ENCODE measurements at regions not wholly inside any gene's neighbourhood (a gene's known extent, or its start where the extent isn't known, plus 50 kb on each side); places are given as distances from the start of the nearest gene placed in this dataset.
"Not testable (repeated sequence)": the region's sequence is repeated elsewhere in the genome, so short reads cannot be mapped to it uniquely, and the experiment has no call there.

DNA sequence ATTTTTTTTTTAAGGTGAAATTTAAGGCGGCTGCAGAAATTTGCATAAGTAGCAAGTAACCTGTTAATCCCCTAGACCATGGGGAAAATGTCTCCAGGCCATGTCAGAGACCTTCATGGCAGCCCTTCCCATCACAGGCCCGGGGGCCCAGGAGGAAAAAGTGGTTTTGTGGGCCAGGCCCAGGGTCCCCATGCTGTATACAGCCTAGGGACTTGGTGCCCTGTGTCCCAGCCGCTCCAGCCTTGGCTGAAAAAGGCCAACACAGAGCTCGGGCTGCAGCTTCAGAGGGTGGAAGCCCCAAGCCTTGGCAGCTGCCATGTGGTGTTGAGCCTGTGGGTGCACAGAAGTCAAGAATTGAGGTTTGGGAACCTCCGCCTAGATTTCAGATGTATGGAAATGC is 218.3 kb downstream of the KCNRG start:
- not testable (repeated sequence) for DNase-seq

DNA sequence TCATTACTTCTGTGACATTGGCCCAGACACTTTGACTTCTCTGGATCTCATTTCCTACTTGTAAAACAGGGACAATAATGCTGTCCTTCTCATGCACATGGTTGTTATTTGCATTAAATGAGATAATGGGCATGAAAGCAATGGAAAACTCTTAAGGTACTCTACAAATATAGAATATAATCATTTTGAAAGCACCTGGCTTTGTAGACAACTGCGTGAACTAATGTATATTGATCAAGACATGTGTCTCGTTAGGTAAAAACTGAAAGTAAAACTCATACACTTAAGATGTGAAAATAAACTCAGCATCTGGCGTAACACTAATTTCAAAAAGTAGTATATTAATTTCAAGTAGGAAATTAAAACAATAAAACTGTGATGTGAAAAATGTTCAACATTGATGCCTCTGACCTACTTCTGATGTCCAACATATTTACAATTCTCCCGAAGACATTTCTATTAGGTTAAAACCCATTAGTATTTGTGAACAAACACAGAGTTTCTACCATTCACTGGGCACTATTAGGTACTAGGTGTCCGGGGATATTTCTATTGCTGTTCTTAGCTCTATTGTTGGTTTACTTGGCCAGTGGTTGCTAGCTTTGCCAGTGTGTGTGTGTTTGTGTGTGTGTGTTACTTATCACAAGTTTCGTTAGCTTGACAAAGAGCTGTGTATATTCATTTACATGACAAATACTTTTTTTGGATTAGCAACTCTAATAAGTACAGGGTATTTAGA is 220.5 kb downstream of the KCNRG start:
- DNase-seq: peak in 1 of 2 donors; percentile 43

DNA sequence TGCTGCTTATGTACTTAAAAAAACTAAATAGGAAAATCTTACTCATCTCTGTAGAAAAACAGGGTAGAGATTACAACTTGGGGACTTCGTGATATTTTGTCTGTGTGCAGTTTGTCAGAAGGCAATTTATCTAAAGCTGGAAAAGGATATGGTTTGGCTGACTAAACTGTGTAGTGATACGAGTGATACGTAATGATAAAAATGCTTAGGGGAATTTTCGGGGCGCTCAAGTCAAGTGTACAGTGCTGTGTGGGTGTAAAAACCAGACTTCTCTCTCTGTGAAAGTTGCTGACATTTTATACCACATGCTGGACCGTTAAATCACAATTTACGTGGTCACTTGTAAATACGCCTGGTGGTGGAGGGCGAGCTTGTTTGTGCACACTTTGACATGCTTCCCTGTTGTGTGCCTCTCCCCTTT is 221.7 kb downstream of the KCNRG start:
- peak; percentile 34 to 80 for DNase-seq

DNA sequence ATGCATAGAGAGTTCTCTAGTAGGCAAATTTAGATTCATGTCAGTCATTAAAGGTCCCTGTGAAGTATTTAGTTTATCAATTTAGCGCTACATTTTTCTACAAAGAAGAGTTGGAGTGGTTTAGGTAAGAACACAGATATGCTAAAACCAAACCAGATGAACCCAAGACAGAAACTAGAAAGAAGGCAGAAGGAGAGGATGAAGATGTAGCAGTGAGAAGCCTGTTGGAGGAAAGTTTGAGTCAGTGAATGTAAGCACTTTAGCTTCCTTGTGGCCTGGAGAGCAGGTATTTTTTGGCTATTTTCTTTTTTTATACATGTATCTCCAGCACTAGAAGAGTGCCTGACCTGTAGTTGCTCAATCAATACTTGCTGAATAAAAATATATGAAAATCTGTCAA is 223.7 kb downstream of the KCNRG start:
- no peak for DNase-seq

DNA sequence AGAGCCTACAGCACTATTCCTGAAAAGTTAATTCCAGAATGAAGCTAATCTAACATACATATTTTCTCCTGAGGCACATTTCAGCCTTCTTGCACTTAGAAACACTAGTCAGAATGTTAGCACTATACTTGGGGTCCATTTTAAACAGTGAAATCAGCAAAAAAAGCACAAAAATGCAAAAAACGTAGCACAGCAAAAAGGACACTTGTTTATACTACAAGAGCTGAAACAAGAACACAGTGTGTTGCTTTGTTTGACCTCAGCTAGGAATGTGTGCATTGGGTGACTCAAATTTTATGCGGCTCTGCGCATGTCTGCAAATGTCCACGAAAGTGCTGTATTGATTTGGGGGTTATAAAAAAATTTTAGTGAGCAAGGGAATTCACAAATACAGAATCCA is 226.2 kb downstream of the KCNRG start:
- DNase-seq: no peak

DNA sequence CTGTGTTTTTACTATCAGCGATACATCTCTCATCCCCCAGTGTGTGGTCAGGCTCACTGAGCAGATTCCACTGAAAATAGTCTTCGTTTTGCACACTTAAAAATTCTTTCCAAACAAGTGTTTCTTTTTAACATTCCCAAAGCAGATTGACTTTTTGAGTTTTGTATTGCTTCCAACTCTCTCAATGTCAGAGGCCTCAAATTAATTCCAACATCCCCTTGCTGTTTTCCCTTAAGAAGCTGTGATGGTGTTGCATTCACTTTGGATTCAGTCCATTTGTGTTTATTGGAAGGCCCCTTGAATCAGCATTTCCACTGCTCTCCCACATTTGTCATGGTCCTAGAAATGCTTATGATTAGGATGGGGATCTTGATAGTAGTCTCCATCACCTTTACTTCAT is 228.7 kb downstream of the KCNRG start:
- no peak for DNase-seq

DNA sequence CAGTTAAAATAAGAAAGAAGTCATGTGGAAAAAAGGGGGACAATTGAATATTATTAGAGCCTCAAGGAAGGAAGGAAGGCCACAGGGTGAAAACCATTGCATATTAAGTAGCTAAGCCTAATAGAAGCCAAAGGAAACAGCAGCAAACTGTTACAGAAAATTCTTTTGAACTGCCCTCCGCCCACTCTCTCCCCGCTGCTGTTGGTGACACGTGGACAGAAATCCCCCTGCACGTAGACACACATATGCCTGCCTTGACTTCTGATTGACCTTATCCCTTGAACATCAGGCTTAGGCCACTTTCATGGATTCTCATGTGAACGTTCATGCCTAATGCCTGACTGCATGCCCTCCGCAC is 229.1 kb downstream of the KCNRG start:
- no peak for DNase-seq

DNA sequence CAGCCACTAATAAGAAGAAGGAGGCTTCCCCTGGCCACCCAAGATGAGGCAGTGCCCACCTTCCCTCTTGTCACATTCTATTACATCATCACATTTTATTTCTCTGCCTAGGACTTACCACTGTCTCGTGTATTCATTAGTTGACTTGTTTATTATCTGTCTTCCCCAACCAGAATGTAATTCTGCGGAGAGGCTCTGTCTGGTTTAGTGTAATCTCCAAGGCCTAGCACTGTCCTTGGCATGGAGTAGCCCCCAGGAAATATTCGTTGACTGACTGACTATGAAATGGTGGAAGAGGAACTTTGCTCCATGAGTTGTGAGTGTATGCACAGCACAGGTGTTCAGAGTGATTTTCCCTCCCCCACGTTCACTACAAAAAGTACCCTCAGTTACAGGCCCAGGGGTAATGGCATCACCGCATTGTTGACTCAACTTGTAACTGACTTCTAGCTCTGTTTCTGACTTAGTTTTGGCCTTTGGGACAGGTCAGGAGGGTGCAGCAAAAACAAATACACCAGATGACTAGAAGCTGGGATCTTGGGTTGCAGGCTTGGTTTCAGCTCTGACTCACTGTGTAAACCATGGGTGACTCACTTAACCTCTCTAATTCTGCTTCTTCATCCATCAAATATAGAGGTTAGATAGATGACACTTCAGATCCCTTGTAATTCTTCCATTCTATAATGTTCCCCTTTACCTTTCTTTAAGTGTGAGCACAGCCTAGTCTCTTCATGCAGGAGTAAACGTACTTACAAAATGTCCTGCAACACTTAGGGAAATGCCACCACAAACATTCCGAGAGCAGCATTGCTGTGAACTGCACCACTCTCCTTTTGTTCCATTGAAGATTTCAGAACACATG is 229.7 kb downstream of the KCNRG start:
- peak in 1 of 2 donors; percentile 43 for DNase-seq

DNA sequence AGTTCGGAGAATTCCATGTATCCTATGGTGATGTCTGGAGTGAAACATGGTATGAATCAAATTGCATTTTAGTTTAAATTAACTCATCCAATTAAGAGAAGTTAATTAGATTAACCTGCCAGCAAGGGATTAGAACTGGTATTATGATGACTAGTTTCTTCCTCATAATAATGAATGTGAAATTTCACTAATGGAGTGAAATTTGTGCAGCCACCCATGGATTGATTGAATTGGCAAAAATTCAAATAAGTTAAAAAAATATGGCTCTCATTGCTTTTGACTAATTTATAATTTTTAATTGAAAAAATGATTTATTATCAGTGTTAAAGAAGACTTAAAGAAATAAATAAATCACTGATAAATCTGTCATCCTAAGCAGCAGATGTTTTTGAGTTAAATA is 232.0 kb downstream of the KCNRG start:
- DNase-seq: no peak

DNA sequence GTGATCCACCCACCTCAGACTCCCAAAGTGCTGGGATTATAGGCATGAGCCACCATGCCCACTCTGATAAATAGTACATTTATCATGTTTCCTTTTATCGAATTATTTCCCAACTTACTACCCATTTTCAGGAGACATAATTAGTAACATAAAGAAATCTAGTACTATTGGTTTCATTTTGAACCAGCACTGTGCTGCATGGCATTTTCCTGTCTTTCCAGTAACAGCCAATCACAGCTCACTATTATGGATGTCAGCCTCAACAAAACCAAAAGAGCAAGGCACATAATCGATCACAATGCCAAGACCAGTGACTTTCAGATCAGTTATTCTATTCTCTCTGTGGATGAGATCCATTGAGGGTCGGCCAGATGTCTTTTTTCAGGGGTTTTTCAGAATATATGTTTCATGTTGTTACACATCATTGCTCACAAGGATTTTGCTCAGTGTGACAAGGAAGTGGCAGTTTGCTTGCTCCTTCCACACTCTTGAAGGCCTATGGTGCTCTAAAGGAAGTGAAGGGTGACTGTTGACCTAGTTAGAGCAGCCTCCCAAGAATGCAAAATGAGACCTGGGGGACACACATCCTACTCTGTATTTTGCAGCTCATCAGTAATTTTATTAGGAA is 233.4 kb downstream of the KCNRG start:
- peak in 1 of 2 donors; percentile 45 for DNase-seq

DNA sequence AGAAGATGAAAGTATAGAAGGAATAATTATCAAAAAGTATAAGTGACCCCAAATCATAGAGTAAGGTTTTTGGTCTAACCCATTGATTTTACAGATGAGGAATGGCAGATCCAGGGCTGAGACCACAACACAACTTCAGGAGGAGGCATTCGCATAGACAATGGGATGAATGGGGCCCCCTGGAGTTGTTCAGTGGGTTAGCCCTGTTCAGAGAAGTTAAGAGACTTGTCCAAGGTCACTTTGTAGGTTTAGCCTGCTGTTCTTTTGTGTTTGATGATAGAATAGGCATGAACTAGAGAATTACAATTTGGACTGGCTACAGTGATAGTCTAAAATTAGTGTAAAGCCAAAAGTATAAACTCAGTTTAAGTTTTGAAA is 233.9 kb downstream of the KCNRG start:
- no peak for DNase-seq

DNA sequence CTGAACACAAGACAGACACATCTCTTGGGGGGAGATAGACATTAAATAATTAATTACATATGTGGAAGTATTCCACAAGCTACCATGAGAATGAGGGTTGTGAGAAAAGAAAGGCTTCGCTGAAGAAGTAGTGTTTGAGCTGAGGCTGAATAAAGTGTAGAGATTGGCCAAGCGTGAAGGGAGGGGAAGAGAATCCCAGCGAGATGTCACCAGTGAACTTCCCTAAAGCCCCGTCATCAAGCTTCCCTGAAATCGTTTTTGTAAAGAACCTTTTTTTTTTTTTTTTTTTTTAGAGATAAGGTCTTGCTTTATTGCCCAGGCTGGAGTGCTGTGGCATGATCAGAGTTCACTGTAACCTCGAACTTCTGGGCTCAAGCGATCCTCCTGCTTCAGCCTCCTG is 235.2 kb downstream of the KCNRG start:
- peak in 1 of 2 donors; percentile 32 for DNase-seq

DNA sequence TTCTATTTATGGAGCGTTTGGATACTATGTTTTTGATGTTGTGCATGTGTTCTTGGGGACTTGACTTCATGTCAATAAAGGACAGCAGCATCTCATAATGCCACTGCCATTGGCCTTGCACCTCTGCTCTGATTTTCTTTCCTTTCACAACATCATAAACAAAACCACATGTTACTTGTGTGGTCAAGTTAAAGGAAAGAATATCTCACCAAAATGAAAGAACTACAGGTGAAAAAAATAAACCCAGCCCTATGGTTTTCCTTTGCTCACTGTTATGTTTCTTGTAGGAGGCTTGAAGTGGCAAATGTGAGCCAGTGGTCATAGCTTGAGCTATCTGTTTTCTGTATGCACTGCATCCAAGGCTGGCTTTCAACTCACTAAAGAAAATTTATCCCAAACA is 240.4 kb downstream of the KCNRG start:
- peak in 1 of 2 donors; percentile 47 for DNase-seq

DNA sequence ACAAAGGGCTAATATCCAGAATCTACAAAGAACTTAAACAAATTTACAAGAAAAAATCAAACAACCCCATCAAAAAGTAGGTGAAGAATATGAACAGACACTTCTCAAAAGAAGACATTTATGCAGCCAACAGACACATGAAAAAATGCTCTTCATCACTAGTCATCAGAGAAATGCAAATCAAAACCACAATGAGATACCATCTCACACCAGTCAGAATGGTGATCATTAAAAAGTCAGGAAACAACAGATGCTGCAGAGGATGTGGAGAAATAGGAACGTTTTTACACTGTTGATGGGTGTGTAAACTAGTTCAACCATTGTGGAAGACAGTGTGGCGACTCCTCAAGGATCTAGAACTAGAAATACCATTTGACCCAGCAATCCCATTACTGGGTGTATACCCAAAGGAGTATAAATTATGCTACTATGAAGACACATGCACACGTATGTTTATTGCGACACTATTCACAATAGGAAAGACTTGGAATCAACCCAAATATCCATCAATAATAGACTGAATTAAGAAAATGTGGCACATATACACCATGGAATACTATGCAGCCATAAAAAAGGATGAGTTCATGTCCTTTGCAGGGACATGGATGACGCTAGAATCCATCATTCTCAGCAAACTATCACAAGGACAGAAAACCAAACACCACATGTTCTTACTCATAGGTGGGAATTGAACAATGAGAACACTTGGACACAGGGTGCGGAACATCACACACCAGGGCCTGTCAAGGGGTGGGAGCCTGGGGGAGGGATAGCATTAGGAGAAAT is 241.5 kb downstream of the KCNRG start:
- peak in 1 of 2 donors; percentile 50 for DNase-seq

DNA sequence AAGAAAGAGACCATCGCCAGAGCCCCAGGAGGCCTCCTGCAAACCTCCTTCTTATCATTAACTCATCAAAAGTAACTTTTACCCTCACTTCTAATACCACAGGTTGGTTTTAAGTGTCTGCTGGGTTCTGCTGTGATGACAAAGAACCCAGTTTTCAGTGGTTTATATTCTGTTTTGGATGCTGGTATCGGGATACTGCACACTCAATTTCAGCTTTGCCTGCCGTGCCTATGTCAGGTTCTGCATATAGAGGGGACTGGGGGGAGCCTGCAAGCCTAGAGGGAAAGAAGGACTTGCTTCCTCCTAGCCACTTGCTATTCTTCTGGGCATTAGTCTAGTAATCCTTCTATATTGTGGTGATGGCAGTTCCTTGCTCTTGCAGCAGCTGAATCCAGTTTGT is 242.4 kb downstream of the KCNRG start:
- no peak for DNase-seq

DNA sequence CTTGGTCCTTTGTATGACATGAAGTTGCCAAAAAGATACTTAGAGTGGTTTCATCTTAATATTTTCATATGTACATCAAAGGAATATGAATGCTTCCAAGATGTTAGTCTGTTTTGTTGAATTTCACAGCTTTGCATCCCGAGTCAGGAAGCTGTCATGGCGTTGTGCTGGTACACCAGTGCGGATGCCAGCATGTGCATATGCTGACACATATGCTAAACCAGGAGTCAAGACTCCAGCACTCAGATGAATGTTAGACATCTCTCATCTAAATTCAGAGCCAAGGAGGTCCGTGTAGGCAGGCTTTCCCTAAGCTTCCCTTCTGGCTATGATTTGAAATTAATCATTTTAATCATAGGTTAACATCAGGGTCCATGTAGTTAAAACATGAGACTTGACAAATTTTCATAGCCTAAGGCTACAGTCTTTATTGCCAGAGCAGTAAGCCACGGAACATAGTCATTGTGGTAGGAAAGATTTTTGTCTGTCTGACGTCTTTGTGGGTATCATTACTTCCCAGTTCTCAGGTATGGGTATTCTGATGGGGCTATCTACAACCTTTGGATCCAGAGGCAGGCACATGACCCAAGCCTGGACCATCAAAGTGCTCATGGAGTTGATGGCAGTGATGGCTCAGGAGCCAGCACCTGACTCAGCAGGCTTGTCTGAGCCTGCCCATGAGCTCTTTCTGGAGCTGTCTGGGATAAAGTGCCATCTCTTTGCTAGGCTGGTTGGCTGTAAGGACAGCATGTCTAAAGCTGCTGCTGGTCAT is 246.1 kb downstream of the KCNRG start:
- DNase-seq: no peak

DNA sequence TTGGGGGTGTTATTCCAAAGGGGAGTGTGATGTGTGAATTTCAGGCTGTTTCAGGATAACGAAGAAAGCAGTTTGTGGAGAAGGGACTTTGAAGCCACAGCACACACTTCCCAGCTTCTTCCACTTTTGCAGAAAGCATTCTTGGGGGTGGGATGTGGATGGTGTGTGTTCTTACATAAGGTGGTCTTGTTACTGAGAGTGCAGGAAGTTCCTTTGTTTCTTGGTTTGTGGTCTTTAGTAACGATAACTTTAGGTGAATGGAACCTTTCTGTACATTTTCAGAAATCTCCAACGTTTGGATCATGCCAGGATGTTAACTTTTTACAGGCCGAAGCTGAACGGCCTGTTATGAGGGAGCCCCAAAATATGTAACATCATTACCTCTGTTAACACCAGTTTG is 251.8 kb downstream of the KCNRG start:
- DNase-seq: no peak

DNA sequence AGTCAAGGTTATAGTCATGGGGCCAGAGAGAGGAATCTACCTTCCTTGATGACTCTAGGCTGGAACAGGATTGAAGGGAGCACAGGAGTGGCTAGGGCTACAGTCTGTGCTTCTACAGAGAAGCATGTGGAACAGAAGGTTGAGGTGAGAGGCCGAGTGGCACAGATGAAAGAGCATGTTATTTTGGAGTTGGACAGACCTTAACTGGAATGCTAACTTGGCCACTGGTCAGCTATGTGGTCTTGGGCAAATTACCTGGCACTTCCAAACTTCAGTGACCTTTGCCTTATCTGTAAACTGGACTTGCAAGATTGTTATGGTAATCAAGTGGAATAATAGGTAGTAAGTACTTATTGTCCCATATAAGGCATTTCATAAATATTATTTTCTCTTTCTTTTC is 252.7 kb downstream of the KCNRG start:
- DNase-seq: no peak

DNA sequence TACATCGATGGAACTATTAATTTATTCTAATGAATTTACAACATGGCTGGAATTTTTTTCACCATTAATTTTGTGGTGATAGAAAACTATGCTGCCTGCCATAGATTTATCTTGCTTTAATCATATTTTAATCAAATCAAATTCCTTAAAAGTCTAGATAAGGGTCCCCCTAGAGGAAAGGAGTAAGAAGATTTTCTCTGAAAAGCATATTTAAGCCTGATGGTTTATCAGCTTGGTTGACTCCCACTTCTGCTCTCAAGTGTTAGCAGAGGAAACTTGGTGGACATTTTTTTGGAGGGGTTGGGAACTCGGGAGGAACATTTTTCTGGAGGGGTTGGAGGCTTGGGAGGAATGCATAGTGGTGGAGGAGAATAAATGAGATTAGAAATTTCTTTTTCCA is 253.3 kb downstream of the KCNRG start:
- DNase-seq: no peak

DNA sequence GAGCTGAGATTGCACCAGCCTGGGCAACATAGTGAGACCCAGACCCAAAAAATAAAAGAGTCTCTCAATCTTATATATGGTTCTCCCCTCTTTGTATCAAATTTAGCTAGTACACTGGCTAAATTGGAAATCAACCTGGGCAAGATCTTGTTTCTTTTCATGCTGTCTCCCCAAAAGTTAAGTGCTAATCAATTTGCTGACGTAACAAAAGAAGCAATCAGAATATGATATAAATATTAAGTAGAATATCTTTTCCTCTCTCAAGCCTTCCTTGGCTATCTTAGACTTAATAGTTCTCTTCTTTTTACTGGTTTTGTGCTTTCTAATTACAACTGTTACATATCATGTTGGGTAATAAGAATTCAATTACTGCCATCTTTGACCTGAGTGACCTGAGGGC is 258.9 kb downstream of the KCNRG start:
- no peak for DNase-seq

DNA sequence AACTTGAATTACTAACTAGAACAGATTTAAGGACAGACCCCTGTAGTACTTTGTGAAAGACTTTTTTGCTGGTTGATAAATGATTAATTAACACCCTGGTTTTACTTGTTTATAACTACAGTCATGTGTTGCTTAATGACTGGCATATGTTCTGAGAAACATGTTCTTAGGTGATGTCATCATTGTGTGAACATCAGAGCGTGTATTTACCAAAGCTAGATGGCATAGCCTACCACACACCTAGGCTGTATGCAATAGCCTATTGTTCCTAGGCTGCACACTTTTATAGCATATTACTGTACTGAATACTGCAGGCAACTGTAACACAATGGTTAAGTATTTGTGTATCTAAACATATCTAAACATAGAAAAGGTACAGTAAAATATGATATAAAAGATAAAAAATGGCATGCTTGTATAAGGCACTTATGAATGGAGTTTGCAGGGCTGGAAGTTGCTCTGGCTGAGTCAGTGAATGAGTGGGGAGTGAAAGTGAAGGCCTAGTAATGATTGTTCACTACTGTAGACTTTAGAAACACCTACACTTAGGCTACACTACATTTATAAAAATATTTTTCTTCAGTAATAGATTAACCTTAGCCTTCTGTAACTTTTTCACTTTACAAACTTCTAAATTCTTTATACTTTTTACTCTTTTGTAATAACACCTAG is 260.3 kb downstream of the KCNRG start:
- DNase-seq: no peak

DNA sequence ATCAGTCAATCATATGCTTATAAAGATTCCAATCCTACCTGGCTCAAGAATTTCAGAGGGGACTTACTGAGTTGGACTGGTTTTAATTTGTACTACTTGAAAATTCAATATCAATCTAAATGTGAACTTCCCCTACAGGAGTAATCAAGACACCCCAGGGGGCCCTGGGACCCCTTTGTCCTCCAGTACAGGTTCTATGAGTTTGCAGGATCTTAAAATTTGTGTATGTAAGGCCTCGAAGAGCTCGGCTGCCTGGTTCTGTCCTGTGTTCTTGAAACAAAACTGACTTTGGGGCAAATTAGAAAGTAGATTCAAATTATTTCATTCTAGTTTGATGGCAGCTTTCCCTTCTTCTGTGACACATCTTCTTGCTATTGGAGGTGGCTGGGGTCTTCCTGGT is 261.3 kb downstream of the KCNRG start:
- DNase-seq: no peak
